GM12878 (cell line): ENCODE measurements at regions not wholly inside any gene's neighbourhood (a gene's known extent, or its start where the extent isn't known, plus 50 kb on each side); places are given as distances from the start of the nearest gene placed in this dataset.

Source experiments
- ESRRA ChIP-seq: IDR thresholded peaks from 2 replicates; pipeline ENCODE4 v1.6.1; 2012; ENCODE audit warnings: mild to moderate bottlenecking, low read length, improper control_type of control experiment
- POLR2AphosphoS5 ChIP-seq: IDR thresholded peaks from 2 replicates; pipeline ENCODE4 v1.6.1; 2011; ENCODE audit warnings: mild to moderate bottlenecking, low read length, inconsistent platforms
- TCF7 ChIP-seq: IDR thresholded peaks from 2 replicates; pipeline ENCODE4 v1.6.1; 2014; ENCODE audit warnings: antibody characterized with exemption, borderline replicate concordance
- TF ChIP-seq, protein P1 (sequence below): fragments of 450-650 bp; IDR thresholded peaks from 2 replicates; pipeline ENCODE4 v1.6.1; 2016; ENCODE audit warnings: mild to moderate bottlenecking, moderate library complexity, borderline replicate concordance
- TF ChIP-seq, protein P2 (sequence below): IDR thresholded peaks from 2 replicates; pipeline ENCODE4 v1.6.1; 2012; ENCODE audit warnings: mild to moderate bottlenecking, low read depth, low read length

DNA sequence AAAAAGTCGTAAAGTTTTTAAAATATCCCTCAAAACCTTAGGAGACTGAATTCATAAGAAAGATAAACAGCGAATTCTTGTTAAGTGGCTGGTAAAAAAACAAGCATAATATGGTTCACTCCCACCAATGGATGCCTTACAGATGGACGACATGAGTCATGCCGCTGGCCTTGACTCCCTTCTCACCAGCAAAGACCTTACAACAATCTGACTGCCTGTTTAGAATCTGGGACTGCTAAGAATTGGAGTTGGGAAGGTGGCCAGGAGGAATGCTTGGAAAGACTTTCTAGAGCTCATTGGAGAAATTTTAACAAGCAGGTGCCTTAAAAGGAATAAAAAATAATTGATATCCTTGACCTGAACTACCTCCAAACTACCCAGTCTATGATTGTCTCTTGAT lies 206.9 kb upstream of the FMN2 start:
- TF ChIP-seq TCF7 (no peak), POLR2AphosphoS5 (no peak), ESRRA (no peak)
- TF ChIP-seq, protein P1, sequence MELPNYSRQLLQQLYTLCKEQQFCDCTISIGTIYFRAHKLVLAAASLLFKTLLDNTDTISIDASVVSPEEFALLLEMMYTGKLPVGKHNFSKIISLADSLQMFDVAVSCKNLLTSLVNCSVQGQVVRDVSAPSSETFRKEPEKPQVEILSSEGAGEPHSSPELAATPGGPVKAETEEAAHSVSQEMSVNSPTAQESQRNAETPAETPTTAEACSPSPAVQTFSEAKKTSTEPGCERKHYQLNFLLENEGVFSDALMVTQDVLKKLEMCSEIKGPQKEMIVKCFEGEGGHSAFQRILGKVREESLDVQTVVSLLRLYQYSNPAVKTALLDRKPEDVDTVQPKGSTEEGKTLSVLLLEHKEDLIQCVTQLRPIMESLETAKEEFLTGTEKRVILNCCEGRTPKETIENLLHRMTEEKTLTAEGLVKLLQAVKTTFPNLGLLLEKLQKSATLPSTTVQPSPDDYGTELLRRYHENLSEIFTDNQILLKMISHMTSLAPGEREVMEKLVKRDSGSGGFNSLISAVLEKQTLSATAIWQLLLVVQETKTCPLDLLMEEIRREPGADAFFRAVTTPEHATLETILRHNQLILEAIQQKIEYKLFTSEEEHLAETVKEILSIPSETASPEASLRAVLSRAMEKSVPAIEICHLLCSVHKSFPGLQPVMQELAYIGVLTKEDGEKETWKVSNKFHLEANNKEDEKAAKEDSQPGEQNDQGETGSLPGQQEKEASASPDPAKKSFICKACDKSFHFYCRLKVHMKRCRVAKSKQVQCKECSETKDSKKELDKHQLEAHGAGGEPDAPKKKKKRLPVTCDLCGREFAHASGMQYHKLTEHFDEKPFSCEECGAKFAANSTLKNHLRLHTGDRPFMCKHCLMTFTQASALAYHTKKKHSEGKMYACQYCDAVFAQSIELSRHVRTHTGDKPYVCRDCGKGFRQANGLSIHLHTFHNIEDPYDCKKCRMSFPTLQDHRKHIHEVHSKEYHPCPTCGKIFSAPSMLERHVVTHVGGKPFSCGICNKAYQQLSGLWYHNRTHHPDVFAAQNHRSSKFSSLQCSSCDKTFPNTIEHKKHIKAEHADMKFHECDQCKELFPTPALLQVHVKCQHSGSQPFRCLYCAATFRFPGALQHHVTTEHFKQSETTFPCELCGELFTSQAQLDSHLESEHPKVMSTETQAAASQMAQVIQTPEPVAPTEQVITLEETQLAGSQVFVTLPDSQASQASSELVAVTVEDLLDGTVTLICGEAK = no peak
- TF ChIP-seq, protein P2, sequence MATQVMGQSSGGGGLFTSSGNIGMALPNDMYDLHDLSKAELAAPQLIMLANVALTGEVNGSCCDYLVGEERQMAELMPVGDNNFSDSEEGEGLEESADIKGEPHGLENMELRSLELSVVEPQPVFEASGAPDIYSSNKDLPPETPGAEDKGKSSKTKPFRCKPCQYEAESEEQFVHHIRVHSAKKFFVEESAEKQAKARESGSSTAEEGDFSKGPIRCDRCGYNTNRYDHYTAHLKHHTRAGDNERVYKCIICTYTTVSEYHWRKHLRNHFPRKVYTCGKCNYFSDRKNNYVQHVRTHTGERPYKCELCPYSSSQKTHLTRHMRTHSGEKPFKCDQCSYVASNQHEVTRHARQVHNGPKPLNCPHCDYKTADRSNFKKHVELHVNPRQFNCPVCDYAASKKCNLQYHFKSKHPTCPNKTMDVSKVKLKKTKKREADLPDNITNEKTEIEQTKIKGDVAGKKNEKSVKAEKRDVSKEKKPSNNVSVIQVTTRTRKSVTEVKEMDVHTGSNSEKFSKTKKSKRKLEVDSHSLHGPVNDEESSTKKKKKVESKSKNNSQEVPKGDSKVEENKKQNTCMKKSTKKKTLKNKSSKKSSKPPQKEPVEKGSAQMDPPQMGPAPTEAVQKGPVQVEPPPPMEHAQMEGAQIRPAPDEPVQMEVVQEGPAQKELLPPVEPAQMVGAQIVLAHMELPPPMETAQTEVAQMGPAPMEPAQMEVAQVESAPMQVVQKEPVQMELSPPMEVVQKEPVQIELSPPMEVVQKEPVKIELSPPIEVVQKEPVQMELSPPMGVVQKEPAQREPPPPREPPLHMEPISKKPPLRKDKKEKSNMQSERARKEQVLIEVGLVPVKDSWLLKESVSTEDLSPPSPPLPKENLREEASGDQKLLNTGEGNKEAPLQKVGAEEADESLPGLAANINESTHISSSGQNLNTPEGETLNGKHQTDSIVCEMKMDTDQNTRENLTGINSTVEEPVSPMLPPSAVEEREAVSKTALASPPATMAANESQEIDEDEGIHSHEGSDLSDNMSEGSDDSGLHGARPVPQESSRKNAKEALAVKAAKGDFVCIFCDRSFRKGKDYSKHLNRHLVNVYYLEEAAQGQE = no peak
